Cardiac muscle cell (in vitro differentiated cells and primary cell): ENCODE measurements at regions not wholly inside any gene's neighbourhood (a gene's known extent, or its start where the extent isn't known, plus 50 kb on each side); places are given as distances from the start of the nearest gene placed in this dataset.

Experiments
- DNase-seq, 2 donors: peaks; one replicate each; pipeline versions ENCODE4 v3.0.0 to v3.0.0-alpha.2; 2010 to 2017; ENCODE audit warnings: low read depth in 1 of 2, low spot score in 1 of 2
- H3K27ac ChIP-seq: fragments of 200-600 bp; sonication (generic); 2 replicates; pipeline ENCODE4 v1.5.1; 2016
- H3K27me3 ChIP-seq: fragments of 200-600 bp; sonication (generic); 2 replicates; pipeline ENCODE4 v1.6.0; 2016; ENCODE audit warnings: control low read depth
- H3K36me3 ChIP-seq: fragments of 200-600 bp; sonication (generic); 2 replicates; pipeline ENCODE4 v1.5.1; 2016; ENCODE audit warnings: control low read depth
- H3K4me1 ChIP-seq: fragments of 200-600 bp; sonication (generic); 2 replicates; pipeline ENCODE4 v1.8.1; 2017; ENCODE audit warnings: low read depth, mild to moderate bottlenecking, mixed run types
- H3K4me3 ChIP-seq: fragments of 200-600 bp; sonication (generic); 2 replicates; pipeline ENCODE4 v1.5.1; 2016; ENCODE audit warnings: mild to moderate bottlenecking
- H3K9me3 ChIP-seq: fragments of 200-600 bp; sonication (generic); 2 replicates; pipeline ENCODE4 v1.5.1; 2017; ENCODE audit warnings: low read depth, mild to moderate bottlenecking, control low read depth
- CTCF ChIP-seq: IDR thresholded peaks from 2 replicates; pipeline ENCODE4 v1.5.1; 2012; ENCODE audit warnings: low read depth, mild to moderate bottlenecking, low read length

GRCh38 chr12:105832021-105832420 is 306.7 kb downstream of the NUAK1 start:
- no peak for TF ChIP-seq CTCF
- H3K27ac ChIP-seq = no peak overlapping the region

DNA sequence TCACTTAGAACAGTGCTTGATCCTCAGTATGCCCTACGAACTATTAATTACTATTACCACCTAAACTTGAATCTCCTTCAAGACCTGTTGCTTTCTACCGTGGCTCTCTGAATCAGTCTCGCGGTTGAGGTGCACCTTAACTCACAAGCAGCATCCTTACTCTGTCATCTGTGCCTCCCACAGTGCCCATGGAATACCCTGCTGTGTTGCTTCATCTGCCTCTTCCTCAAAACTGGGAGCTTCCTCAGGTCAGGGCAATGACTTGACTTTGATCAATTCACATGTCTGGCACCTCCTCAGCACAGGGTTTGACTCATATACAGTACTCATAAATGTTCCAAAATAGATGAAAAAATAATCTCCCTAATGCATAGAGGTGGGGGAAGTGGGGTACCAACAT is 305.9 kb downstream of the NUAK1 start:
- TF ChIP-seq CTCF = no peak
- Histone ChIP-seq H3K36me3 (no peaks in the 10 kb centered on the region), H3K9me3 (no peaks in the 10 kb centered on the region), H3K27me3 (no peaks in the 10 kb centered on the region), H3K27ac (no peak overlapping the region), H3K4me1 (peaks cover 5% of the 10 kb centered on the region), H3K4me3 (no peak overlapping the region)
- DNase-seq = no peak

More at GRCh38 chr12:105832021-105832420, 306.7 kb downstream of the NUAK1 start:
- H3K4me3 ChIP-seq = no peak overlapping the region
- no peaks in the 10 kb centered on the region for H3K36me3 ChIP-seq
- H3K4me1 ChIP-seq = peaks cover 5% of the 10 kb centered on the region
- no peaks in the 10 kb centered on the region for H3K9me3 ChIP-seq
- DNase-seq = no peak
- no peaks in the 10 kb centered on the region for H3K27me3 ChIP-seq

DNA sequence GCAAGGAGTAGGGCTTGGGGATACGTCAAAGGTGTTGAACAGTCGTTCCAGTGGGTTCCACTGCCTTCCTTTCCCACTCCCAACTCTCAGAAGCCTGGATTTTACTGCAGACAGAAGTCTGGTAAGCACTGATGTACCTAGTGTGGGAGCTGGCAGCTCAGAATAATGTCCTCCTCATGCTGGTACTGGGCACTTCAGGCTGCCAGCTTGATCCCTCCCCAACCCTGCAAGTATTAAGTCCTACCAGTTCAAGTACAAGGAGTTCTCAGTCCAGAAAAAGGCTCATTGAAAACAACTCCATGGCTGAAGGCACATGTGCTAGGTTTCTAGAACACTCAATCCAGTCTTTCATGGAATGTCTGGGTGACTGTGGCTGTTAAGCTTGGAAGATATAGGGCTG is 304.3 kb downstream of the NUAK1 start:
- Histone ChIP-seq H3K27me3 (no peaks in the 10 kb centered on the region), H3K4me1 (peaks cover 5% of the 10 kb centered on the region), H3K4me3 (no peak overlapping the region), H3K9me3 (no peaks in the 10 kb centered on the region), H3K27ac (no peak overlapping the region), H3K36me3 (no peaks in the 10 kb centered on the region)
- no peak for TF ChIP-seq CTCF
- no peak for DNase-seq

DNA sequence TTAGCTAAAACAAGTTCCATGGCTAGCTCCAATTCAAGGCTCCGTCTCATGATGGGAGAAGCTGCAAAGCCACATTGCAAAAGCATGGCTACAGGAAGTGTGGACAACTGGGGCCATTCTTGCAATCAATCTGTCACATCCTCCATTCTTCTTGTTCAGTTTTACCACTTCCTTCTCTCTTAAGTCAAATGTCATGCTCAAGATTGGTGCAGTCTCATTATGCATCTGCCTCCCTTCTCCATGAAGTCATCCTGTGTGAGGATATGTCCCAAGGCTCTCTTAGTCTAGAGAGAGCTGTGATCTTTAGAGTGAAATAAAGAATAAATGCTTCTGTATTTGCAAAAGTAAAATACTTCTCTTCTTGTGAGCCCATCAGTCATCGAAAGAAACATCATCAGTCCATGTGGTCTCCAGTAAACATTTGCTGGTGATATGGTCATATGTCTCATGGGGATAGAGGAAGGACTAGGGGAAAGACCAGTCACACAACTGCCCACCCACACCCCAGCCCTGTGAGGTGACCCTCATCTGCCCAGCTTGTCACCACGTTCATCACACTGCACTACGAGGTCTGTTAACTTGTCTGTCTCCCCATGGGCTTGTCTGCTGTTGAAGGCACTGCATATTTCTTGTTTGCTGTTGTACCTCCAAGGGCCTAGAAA is 303.0 kb downstream of the NUAK1 start:
- no peaks in the 10 kb centered on the region for H3K9me3 ChIP-seq
- H3K4me1 ChIP-seq = peaks cover 5% of the 10 kb centered on the region
- no peak for DNase-seq
- H3K4me3 ChIP-seq = no peak overlapping the region
- no peaks in the 10 kb centered on the region for H3K27me3 ChIP-seq
- H3K27ac ChIP-seq = no peak overlapping the region
- TF ChIP-seq CTCF = no peak
- H3K36me3 ChIP-seq = no peaks in the 10 kb centered on the region

- no peak for TF ChIP-seq CTCF
- Histone ChIP-seq H3K27ac (no peak overlapping the region), H3K4me1 (peaks cover 5% of the 10 kb centered on the region), H3K9me3 (no peaks in the 10 kb centered on the region), H3K27me3 (no peaks in the 10 kb centered on the region), H3K36me3 (no peaks in the 10 kb centered on the region), H3K4me3 (no peak overlapping the region)
- peak in 1 of 2 donors; percentile 36 for DNase-seq
These were observed 302.5 kb downstream of the NUAK1 start for GRCh38 chr12:105836242-105836622.
